NB4 (cell line): ENCODE measurements at regions not wholly inside any gene's neighbourhood (a gene's known extent, or its start where the extent isn't known, plus 50 kb on each side); places are given as distances from the start of the nearest gene placed in this dataset.
"Not testable (repeated sequence)": the region's sequence is repeated elsewhere in the genome, so short reads cannot be mapped to it uniquely, and the experiment has no call there.

ENCODE experiments used
- DNase-seq: peaks from one replicate; pipeline ENCODE4 v3.0.0; 2010; ENCODE audit warnings: low read depth
- H3K4me3 ChIP-seq: one replicate; pipeline ENCODE4 v1.5.1; 2011; ENCODE audit warnings: mild to moderate bottlenecking, low read depth, low read length, moderate library complexity
- MAX ChIP-seq: IDR thresholded peaks from 2 replicates; pipeline ENCODE4 v1.6.1; 2011; ENCODE audit warnings: low read depth, low read length
- MYC ChIP-seq: IDR thresholded peaks from 2 replicates; pipeline ENCODE4 v1.6.1; 2011; ENCODE audit warnings: low read depth, low read length
- POLR2A ChIP-seq: IDR thresholded peaks from 2 replicates; pipeline ENCODE4 v1.6.1; 2011; ENCODE audit warnings: mild to moderate bottlenecking; ENCODE audit not compliant: insufficient read length; ENCODE audit errors: extremely low read depth
- TF ChIP-seq, protein P1 (sequence below): IDR thresholded peaks from one replicate; pipeline ENCODE4 v1.5.1; 2012; ENCODE audit warnings: low read depth, low read length

- TF ChIP-seq POLR2A (no peak), MAX (no peak), MYC (no peak)
- TF ChIP-seq, protein P1, sequence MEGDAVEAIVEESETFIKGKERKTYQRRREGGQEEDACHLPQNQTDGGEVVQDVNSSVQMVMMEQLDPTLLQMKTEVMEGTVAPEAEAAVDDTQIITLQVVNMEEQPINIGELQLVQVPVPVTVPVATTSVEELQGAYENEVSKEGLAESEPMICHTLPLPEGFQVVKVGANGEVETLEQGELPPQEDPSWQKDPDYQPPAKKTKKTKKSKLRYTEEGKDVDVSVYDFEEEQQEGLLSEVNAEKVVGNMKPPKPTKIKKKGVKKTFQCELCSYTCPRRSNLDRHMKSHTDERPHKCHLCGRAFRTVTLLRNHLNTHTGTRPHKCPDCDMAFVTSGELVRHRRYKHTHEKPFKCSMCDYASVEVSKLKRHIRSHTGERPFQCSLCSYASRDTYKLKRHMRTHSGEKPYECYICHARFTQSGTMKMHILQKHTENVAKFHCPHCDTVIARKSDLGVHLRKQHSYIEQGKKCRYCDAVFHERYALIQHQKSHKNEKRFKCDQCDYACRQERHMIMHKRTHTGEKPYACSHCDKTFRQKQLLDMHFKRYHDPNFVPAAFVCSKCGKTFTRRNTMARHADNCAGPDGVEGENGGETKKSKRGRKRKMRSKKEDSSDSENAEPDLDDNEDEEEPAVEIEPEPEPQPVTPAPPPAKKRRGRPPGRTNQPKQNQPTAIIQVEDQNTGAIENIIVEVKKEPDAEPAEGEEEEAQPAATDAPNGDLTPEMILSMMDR, result no peak
- no peak for DNase-seq
- no peak overlapping the region for H3K4me3 ChIP-seq
Measured at GRCh38 chr4:23085249-23085568, 392.5 kb downstream of the GBA3 start.

DNA sequence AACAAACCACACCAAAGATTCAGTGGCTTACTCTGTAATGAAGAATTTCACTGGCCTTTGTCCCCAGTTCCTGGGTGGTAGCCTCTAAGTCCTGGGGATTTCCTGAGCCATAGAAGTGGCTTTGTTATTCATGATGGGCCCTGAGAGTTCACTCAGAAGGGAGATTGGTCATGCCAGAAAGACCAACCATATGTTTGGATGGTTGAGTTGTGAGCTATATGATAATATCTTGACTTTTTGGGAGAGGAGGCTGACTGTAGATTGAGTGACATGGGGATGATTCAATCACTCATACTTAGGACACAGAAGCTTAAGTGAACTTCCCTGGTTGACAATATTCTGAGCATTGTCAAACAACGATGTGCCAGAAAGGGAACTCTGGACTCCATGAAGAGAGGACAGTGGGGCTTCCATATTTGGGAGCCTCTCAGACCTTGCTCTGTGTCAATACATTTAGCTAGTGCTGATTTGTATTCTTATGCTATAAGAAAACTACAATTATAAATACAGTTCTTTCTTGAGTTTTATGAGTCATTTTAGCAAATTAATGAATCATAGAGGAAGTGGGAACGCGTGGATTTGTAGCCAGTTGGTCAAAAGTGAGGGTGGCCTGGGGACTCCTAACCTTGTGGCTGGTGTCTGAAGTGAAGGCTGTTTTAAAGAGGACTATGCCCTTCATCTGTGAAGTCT lies 392.0 kb downstream of the GBA3 start:
- no peak for TF ChIP-seq POLR2A
- no peak for TF ChIP-seq MAX
- TF ChIP-seq, protein P1, result no peak
- no peak for TF ChIP-seq MYC
- no peak overlapping the region for H3K4me3 ChIP-seq
- DNase-seq, result peak; percentile 7

- no peak overlapping the region for H3K4me3 ChIP-seq
- no peak for DNase-seq
- TF ChIP-seq MAX (no peak), POLR2A (no peak), MYC (no peak)
- TF ChIP-seq, protein P1, result no peak
Measured at GRCh38 chr4:23083391-23083790, 390.7 kb downstream of the GBA3 start.

- not testable (repeated sequence) for H3K4me3 ChIP-seq, DNase-seq
Measured at GRCh38 chr4:23080171-23080570, 387.4 kb downstream of the GBA3 start.

GRCh38 chr4:23070848-23071570 lies 378.3 kb downstream of the GBA3 start:
- TF ChIP-seq, protein P1, result no peak
- TF ChIP-seq MYC, result no peak
- no peak for TF ChIP-seq POLR2A
- no peak for TF ChIP-seq MAX
- no peak overlapping the region for H3K4me3 ChIP-seq
- DNase-seq, result no peak

GRCh38 chr4:23068756-23069155 lies 376.0 kb downstream of the GBA3 start:
- H3K4me3 ChIP-seq, result no peak overlapping the region
- DNase-seq, result no peak
- TF ChIP-seq, protein P1, result no peak
- TF ChIP-seq POLR2A (no peak), MAX (no peak), MYC (no peak)
